IMR-90 (cell line): ENCODE measurements at regions not wholly inside any gene's neighbourhood (a gene's known extent, or its start where the extent isn't known, plus 50 kb on each side); places are given as distances from the start of the nearest gene placed in this dataset.

Experiments used
- ATAC-seq: fragments of 200-7000 bp; cut with Tn5 transposase; 2 replicates; pipeline ENCODE4 v1.9.1; 2020; ENCODE audit warnings: low read depth, mild to moderate bottlenecking, moderate library complexity
- BruUV-seq: library from RNA; stranded (reverse); fragments of 400-500 nt; replicated peaks from 2 replicates; lab custom pipeline; 2021; lab: Mats Ljungman, UMichigan
- CTCF ChIA-PET: fragments of 300-600 bp; formaldehyde crosslinking; extraction: SDS; loops from one replicate; lab custom pipeline; 2021; ENCODE audit warnings: antibody characterized with exemption; lab: Yijun Ruan, JAX
- POLR2A ChIA-PET: fragments of 300-600 bp; sonication (Branson Sonifier 250); formaldehyde crosslinking; loops from one replicate; lab custom pipeline; 2022; ENCODE audit warnings: antibody characterized with exemption; ENCODE audit not compliant: unreplicated experiment; lab: Charles Lee
- DNase-seq: peaks from one replicate; pipeline ENCODE4 v3.0.0; 2013
- H2AFZ ChIP-seq: replicated peaks from 2 replicates; pipeline ENCODE3; 2013; ENCODE audit warnings: low read length, mild to moderate bottlenecking; ENCODE audit not compliant: poor library complexity
- H2AK5ac ChIP-seq: 2 replicates; pipeline ENCODE4 v1.6.1; 2013; ENCODE audit warnings: low read depth, low read length, inconsistent platforms
- H2AK9ac ChIP-seq: replicated peaks from 2 replicates; pipeline ENCODE3; 2013; ENCODE audit warnings: mild to moderate bottlenecking, low read depth, low read length, moderate library complexity; ENCODE audit not compliant: poor library complexity
- H2BK120ac ChIP-seq: 2 replicates; pipeline ENCODE4 v1.6.1; 2013; ENCODE audit warnings: low read depth, low read length, inconsistent platforms
- H2BK15ac ChIP-seq: 3 replicates; pipeline ENCODE4 v1.6.1; 2013; ENCODE audit warnings: low read depth, low read length, inconsistent platforms
- H2BK20ac ChIP-seq: 2 replicates; pipeline ENCODE4 v1.6.1; 2013; ENCODE audit warnings: low read depth, mild to moderate bottlenecking, inconsistent platforms, low read length, moderate library complexity
- H2BK5ac ChIP-seq: 2 replicates; pipeline ENCODE4 v1.6.1; 2013; ENCODE audit warnings: mild to moderate bottlenecking, low read depth, low read length, inconsistent platforms; ENCODE audit not compliant: poor library complexity, severe bottlenecking
- H3K14ac ChIP-seq: replicated peaks from 2 replicates; pipeline ENCODE4 v1.6.1; 2013; ENCODE audit warnings: low read depth, low read length, inconsistent platforms
- H3K18ac ChIP-seq: 2 replicates; pipeline ENCODE4 v1.6.1; 2013; ENCODE audit warnings: low read depth, low read length, control low read depth
- H3K23ac ChIP-seq: 2 replicates; pipeline ENCODE4 v1.6.1; 2013; ENCODE audit warnings: low read depth, low read length, inconsistent platforms
- H3K27ac ChIP-seq: 2 replicates; pipeline ENCODE4 v1.5.1; 2013; ENCODE audit warnings: mild to moderate bottlenecking, control low read depth, low read length; ENCODE audit not compliant: insufficient read depth
- H3K27me3 ChIP-seq: 2 replicates; pipeline ENCODE4 v1.6.1; 2013; ENCODE audit warnings: low read length; ENCODE audit not compliant: control insufficient read depth, insufficient read depth
- H3K36me3 ChIP-seq: 2 replicates; pipeline ENCODE4 v1.6.1; 2013; ENCODE audit warnings: low read length, mixed read lengths; ENCODE audit not compliant: control insufficient read depth, insufficient read depth
- H3K4ac ChIP-seq: 2 replicates; pipeline ENCODE4 v1.6.1; 2013; ENCODE audit warnings: low read depth, low read length, inconsistent platforms
- H3K4me1 ChIP-seq: 2 replicates; pipeline ENCODE4 v1.6.1; 2013; ENCODE audit warnings: low read length, mixed read lengths; ENCODE audit not compliant: control insufficient read depth, insufficient read depth
- H3K4me2 ChIP-seq: 2 replicates; pipeline ENCODE4 v1.6.1; 2013; ENCODE audit warnings: low read depth, mild to moderate bottlenecking, control low read depth, low read length, moderate library complexity
- H3K4me3 ChIP-seq: 2 replicates; pipeline ENCODE4 v1.5.1; 2013; ENCODE audit warnings: low read depth, mild to moderate bottlenecking, control low read depth, low read length, moderate library complexity; ENCODE audit not compliant: insufficient read depth
- H3K56ac ChIP-seq: 2 replicates; pipeline ENCODE4 v1.6.1; 2013; ENCODE audit warnings: low read length, inconsistent platforms; ENCODE audit not compliant: insufficient read depth; ENCODE audit errors: extremely low read depth
- H3K79me1 ChIP-seq, 2 experiments: 2 replicates each; pipeline ENCODE4 v1.6.1; 2013; ENCODE audit warnings: low read length in 2 of 2, inconsistent platforms in 1 of 2, low read depth in 1 of 2
- H3K9ac ChIP-seq: 2 replicates; pipeline ENCODE4 v1.6.1; 2013; ENCODE audit warnings: low read depth, low read length, control low read depth
- H3K9me1 ChIP-seq: 2 replicates; pipeline ENCODE4 v1.6.1; 2013; ENCODE audit warnings: low read length, inconsistent platforms; ENCODE audit not compliant: insufficient read depth
- H3K9me3 ChIP-seq: 2 replicates; pipeline ENCODE4 v1.6.1; 2013; ENCODE audit warnings: low read length; ENCODE audit not compliant: control insufficient read depth, insufficient read depth
- H4K20me1 ChIP-seq: 2 replicates; pipeline ENCODE4 v1.6.1; 2013; ENCODE audit warnings: low read length, inconsistent platforms; ENCODE audit not compliant: insufficient read depth
- H4K5ac ChIP-seq: 2 replicates; pipeline ENCODE4 v1.6.1; 2013; ENCODE audit warnings: mild to moderate bottlenecking, low read depth, low read length, control low read depth
- H4K8ac ChIP-seq, 2 experiments: 2 replicates each; pipeline ENCODE4 v1.6.1; 2013; ENCODE audit warnings: low read depth in 2 of 2, low read length in 2 of 2, control low read depth in 1 of 2, inconsistent platforms in 1 of 2
- H4K91ac ChIP-seq: 2 replicates; pipeline ENCODE4 v1.6.1; 2013; ENCODE audit warnings: low read depth, low read length, inconsistent platforms; ENCODE audit not compliant: insufficient read depth
- BHLHE40 ChIP-seq: fragments of 150-350 bp; IDR thresholded peaks from 2 replicates; pipeline ENCODE4 v1.6.1; 2016; ENCODE audit warnings: mild to moderate bottlenecking, low read depth, low read length
- CEBPB ChIP-seq: IDR thresholded peaks from 2 replicates; pipeline ENCODE4 v1.6.1; 2012; ENCODE audit warnings: low read depth, low read length, improper control_type of control experiment
- CHD1 ChIP-seq: IDR thresholded peaks from 2 replicates; pipeline ENCODE4 v1.6.1; 2012; ENCODE audit warnings: low read depth, low read length, improper control_type of control experiment
- FOS ChIP-seq: fragments of 150-350 bp; IDR thresholded peaks from 2 replicates; pipeline ENCODE4 v1.6.1; 2016; ENCODE audit warnings: low read depth, low read length
- MAFK ChIP-seq: IDR thresholded peaks from 2 replicates; pipeline ENCODE4 v1.6.1; 2012; ENCODE audit warnings: low read depth, low read length, improper control_type of control experiment
- MAZ ChIP-seq: IDR thresholded peaks from 2 replicates; pipeline ENCODE4 v1.6.1; 2012; ENCODE audit warnings: low read depth, mild to moderate bottlenecking, low read length, improper control_type of control experiment, moderate library complexity, borderline replicate concordance
- MXI1 ChIP-seq: IDR thresholded peaks from 2 replicates; pipeline ENCODE4 v1.6.1; 2012; ENCODE audit warnings: low read depth, mild to moderate bottlenecking, low read length, moderate library complexity, borderline replicate concordance
- NFE2L2 ChIP-seq: fragments of 150-350 bp; IDR thresholded peaks from 2 replicates; pipeline ENCODE4 v1.6.1; 2016; ENCODE audit warnings: low read depth, mild to moderate bottlenecking, low read length
- POLR2A ChIP-seq: IDR thresholded peaks from 2 replicates; pipeline ENCODE4 v1.6.1; 2012; ENCODE audit warnings: mild to moderate bottlenecking, low read depth, low read length
- RAD21 ChIP-seq: IDR thresholded peaks from 2 replicates; pipeline ENCODE4 v1.6.1; 2012; ENCODE audit warnings: low read length, improper control_type of control experiment
- RCOR1 ChIP-seq: IDR thresholded peaks from 2 replicates; pipeline ENCODE4 v1.6.1; 2012; ENCODE audit warnings: mild to moderate bottlenecking, low read length, improper control_type of control experiment; ENCODE audit not compliant: insufficient replicate concordance
- RFX5 ChIP-seq: IDR thresholded peaks from 2 replicates; pipeline ENCODE4 v1.8.0; 2012; ENCODE audit warnings: low read depth, mild to moderate bottlenecking, low read length, moderate library complexity
- SMC3 ChIP-seq: fragments of 150-350 bp; IDR thresholded peaks from 2 replicates; pipeline ENCODE4 v1.6.1; 2016; ENCODE audit warnings: low read depth, mild to moderate bottlenecking, antibody characterized with exemption, low read length, moderate library complexity
- WGBS, 2 experiments: methylation state at CpG; one replicate each; pipeline versions ENCODE4 v1.1.5 to v1.1.7; 2013; ENCODE audit warnings: missing lambda C conversion rate in 2 of 2; ENCODE audit not compliant: insufficient read length in 1 of 2; ENCODE audit errors: extremely low coverage in 2 of 2; 5-methylcytosine and 5-hydroxymethylcytosine counted together
- dilution Hi-C: fragments of 300-500 bp; cut with HindIII; formaldehyde crosslinking; loops from one replicate; pipeline ENCODE4 v1.14.3; 2018; ENCODE audit warnings: low sequenced_read_pairs; ENCODE audit not compliant: unreplicated experiment
- in situ Hi-C: fragments of 300-500 bp; cut with MboI; formaldehyde crosslinking; loops from 3 replicates; pipeline ENCODE4 v1.14.3; 2019; ENCODE audit warnings: low sequenced_read_pairs, inconsistent platforms, mixed read lengths
- intact Hi-C: fragments of 100-400 bp; cut with micrococcal nuclease; formaldehyde crosslinking; loops from 2 replicates; pipeline ENCODE4 v1.10.0; 2022
- TF ChIP-seq, protein P1 (sequence below): conservative IDR thresholded peaks from 2 replicates; pipeline ENCODE4 v1.5.1; 2012; ENCODE audit warnings: mild to moderate bottlenecking, low read depth, low read length, improper control_type of control experiment
- TF ChIP-seq, protein P2 (sequence below): fragments of 150-350 bp; IDR thresholded peaks from 2 replicates; pipeline ENCODE4 v1.6.1; 2017; ENCODE audit warnings: mild to moderate bottlenecking, antibody characterized with exemption, low read length, low read depth
- TF ChIP-seq, protein P3 (sequence below): fragments of 150-350 bp; IDR thresholded peaks from 2 replicates; pipeline ENCODE4 v1.6.1; 2016; ENCODE audit warnings: low read depth, mild to moderate bottlenecking, low read length, moderate library complexity, borderline replicate concordance

DNA sequence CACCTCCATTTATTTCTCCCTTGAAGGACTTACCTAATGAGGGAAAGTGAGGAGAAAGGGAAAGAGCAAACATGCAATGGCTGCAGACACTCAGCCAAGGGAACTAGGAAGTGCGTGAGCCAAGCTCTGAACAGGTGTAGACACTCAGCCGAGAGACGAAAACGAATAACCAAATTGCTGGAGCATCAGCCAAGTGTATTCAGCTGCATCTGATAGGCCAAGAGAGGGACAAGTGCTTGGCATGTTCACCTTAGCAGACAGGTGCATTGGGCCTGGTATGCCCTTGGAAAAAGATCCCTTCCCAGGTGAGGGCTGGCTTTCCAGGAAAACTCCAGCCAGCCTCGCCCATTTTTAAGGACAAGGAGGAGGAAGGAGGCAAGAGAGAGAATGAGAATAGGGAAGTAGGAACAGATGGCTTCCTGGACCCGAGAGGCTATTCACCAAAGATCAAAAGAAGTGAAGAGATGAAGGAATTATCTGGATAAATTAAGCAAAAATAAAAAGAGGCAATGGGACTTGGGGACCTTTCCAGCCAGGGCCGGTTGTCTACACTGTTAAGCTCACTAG, 184.7 kb downstream of the TOMM20 start:
- TF ChIP-seq, protein P1, sequence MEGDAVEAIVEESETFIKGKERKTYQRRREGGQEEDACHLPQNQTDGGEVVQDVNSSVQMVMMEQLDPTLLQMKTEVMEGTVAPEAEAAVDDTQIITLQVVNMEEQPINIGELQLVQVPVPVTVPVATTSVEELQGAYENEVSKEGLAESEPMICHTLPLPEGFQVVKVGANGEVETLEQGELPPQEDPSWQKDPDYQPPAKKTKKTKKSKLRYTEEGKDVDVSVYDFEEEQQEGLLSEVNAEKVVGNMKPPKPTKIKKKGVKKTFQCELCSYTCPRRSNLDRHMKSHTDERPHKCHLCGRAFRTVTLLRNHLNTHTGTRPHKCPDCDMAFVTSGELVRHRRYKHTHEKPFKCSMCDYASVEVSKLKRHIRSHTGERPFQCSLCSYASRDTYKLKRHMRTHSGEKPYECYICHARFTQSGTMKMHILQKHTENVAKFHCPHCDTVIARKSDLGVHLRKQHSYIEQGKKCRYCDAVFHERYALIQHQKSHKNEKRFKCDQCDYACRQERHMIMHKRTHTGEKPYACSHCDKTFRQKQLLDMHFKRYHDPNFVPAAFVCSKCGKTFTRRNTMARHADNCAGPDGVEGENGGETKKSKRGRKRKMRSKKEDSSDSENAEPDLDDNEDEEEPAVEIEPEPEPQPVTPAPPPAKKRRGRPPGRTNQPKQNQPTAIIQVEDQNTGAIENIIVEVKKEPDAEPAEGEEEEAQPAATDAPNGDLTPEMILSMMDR, result no peak
- TF ChIP-seq SMC3, result no peak
- TF ChIP-seq, protein P2, sequence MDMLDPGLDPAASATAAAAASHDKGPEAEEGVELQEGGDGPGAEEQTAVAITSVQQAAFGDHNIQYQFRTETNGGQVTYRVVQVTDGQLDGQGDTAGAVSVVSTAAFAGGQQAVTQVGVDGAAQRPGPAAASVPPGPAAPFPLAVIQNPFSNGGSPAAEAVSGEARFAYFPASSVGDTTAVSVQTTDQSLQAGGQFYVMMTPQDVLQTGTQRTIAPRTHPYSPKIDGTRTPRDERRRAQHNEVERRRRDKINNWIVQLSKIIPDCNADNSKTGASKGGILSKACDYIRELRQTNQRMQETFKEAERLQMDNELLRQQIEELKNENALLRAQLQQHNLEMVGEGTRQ, result no peak
- no peak for TF ChIP-seq POLR2A
- TF ChIP-seq MXI1, result no peak
- TF ChIP-seq CHD1, result no peak
- TF ChIP-seq RCOR1, result no peak
- TF ChIP-seq, protein P3, sequence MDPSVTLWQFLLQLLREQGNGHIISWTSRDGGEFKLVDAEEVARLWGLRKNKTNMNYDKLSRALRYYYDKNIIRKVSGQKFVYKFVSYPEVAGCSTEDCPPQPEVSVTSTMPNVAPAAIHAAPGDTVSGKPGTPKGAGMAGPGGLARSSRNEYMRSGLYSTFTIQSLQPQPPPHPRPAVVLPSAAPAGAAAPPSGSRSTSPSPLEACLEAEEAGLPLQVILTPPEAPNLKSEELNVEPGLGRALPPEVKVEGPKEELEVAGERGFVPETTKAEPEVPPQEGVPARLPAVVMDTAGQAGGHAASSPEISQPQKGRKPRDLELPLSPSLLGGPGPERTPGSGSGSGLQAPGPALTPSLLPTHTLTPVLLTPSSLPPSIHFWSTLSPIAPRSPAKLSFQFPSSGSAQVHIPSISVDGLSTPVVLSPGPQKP, result no peak
- no peak for TF ChIP-seq RFX5
- no peak for TF ChIP-seq MAFK
- TF ChIP-seq BHLHE40, result no peak
- no peak for TF ChIP-seq NFE2L2
- TF ChIP-seq CEBPB, result no peak
- TF ChIP-seq RAD21, result no peak
- no peak for TF ChIP-seq MAZ
- TF ChIP-seq FOS, result no peak
- Histone ChIP-seq H3K14ac (no peak overlapping the region), H4K91ac (no peak overlapping the region), H3K18ac (no peak overlapping the region), H3K79me1 (no peaks in the 10 kb centered on the region), H3K9ac (no peak overlapping the region), H4K20me1 (no peaks in the 10 kb centered on the region), H2AK5ac (peak overlapping the region; percentile 2; the same call in 1 of the 2 replicates), H3K9me3 (no peaks in the 10 kb centered on the region), H2AK9ac (peak overlapping the region; percentile 10), H4K5ac (no peak overlapping the region), H3K4me3 (no peak overlapping the region), H4K8ac (no peak overlapping the region), H3K27ac (no peak overlapping the region), H3K9me1 (no peaks in the 10 kb centered on the region), H2BK20ac (no peak overlapping the region), H3K27me3 (no peaks in the 10 kb centered on the region), H2BK120ac (no peak overlapping the region), H3K56ac (no peak overlapping the region), H3K4me2 (no peak overlapping the region), H3K4ac (no peak overlapping the region), H3K23ac (no peak overlapping the region), H2BK15ac (no peak overlapping the region), H3K4me1 (peaks cover 2% of the 10 kb centered on the region; the same call in 1 of the 2 replicates), H3K36me3 (no peaks in the 10 kb centered on the region), H2BK5ac (no peak overlapping the region), H2AFZ (no peak overlapping the region)
- in situ Hi-C loops, result no loop called here
- no TSS peak for BruUV-seq
- ATAC-seq (no peak), DNase-seq (no peak)
- ChIA-PET CTCF (no interaction called here), POLR2A (no interaction called here)
- WGBS, 2 experiments, result 96% methylated on average over 4 of the region's 7 CpGs; no CpG with 5 or more reads in 1 of the 2 experiments
- dilution Hi-C loops, result no loop called here
- intact Hi-C loops, result no loop called here
